ENCODE measurements at regions not wholly inside any gene's neighbourhood (a gene's known extent, or its start where the extent isn't known, plus 50 kb on each side); places are given as distances from the start of the nearest gene placed in this dataset.

GRCh38 chr19:31979949-31980670, 365.3 kb upstream of the ZNF507 start:
- Histone ChIP-seq H3K27me3 (replicated peaks in 1 of 4; ENCODE audit: control insufficient read depth in 3 of 4, extremely low read depth in 1 of 4, insufficient read depth in 3 of 4, low read length in 3 of 4) (no peaks in the 10 kb centered on the region), H4K20me1 (replicated peaks in 1 of 2; ENCODE audit: control insufficient read depth in 1 of 2, insufficient read depth in 2 of 2, low read length in 2 of 2) (no peaks in the 10 kb centered on the region), H3K36me3 (ENCODE audit: control insufficient read depth in 2 of 4, insufficient read depth in 4 of 4, low read length in 3 of 4) (no peaks in the 10 kb centered on the region), H4K8ac (ENCODE audit: extremely low read depth, insufficient read depth, low read length) (no peak overlapping the region), H2BK12ac (ENCODE audit: low read depth, low read length) (no peak overlapping the region), H2BK120ac (replicated peaks; ENCODE audit: low read depth, low read length) (no peak overlapping the region), H4K91ac (replicated peaks; ENCODE audit: insufficient read length, low read length) (no peak overlapping the region), H3K27ac (ENCODE audit: low read depth, low read length) (no peak overlapping the region), H3K4me3 (ENCODE audit: extremely low read depth in 1 of 4, insufficient read depth in 2 of 4, low read depth in 3 of 4, low read length in 4 of 4) (no peak overlapping the region), H3K56ac (replicated peaks; ENCODE audit: insufficient read length, low read depth, low read length) (no peak overlapping the region), H3K79me2 (ENCODE audit: control insufficient read depth in 1 of 2, insufficient read depth in 2 of 2, low read length in 2 of 2) (no peaks in the 10 kb centered on the region), H3K18ac (ENCODE audit: extremely low read depth, low read length) (no peak overlapping the region), H3K4me2 (ENCODE audit: insufficient read depth in 1 of 2, low read depth in 2 of 2, low read length in 2 of 2) (no peak overlapping the region), H3K4me1 (replicated peaks in 1 of 4; ENCODE audit: control insufficient read depth in 3 of 4, insufficient read depth in 4 of 4, low read length in 3 of 4) (no peaks in the 10 kb centered on the region; a peak in 1 of 7 replicates), H2BK15ac (ENCODE audit: low read length) (no peak overlapping the region), H3K14ac (ENCODE audit: insufficient read length) (no peak overlapping the region), H2BK20ac (ENCODE audit: low read length) (no peak overlapping the region), H3K23me2 (ENCODE audit: low read depth, low read length) (0 out of 2 replicates have a peak, but pooled peaks cover 2% of the 10 kb centered on the region), H4K5ac (ENCODE audit: insufficient read length, low read depth, low read length) (no peak overlapping the region), H2AFZ (ENCODE audit: low read length) (no peak overlapping the region), H3K9ac (replicated peaks in 1 of 4; ENCODE audit: extremely low read depth in 1 of 4, low read depth in 3 of 4, low read length in 3 of 4) (no peak overlapping the region), H2AK5ac (ENCODE audit: low read depth, low read length) (no peak overlapping the region), H3K9me3 (ENCODE audit: insufficient read depth in 2 of 2, low read depth in 1 of 2, low read length in 1 of 2) (0 out of 4 replicates have a peak, but pooled peaks cover 0 to under 1% of the 10 kb centered on the region in 2 experiments), H2BK5ac (ENCODE audit: low read depth, low read length) (no peak overlapping the region), H3K23ac (ENCODE audit: insufficient read length) (no peak overlapping the region), H3K79me1 (ENCODE audit: low read depth, low read length) (no peaks in the 10 kb centered on the region), H3K4ac (replicated peaks; ENCODE audit: insufficient read length, low read depth, low read length) (no peak overlapping the region)
- 93% methylated on average over 23 of the region's 23 CpGs; no CpG with 5 or more reads in 1 of the 2 experiments for WGBS, 2 experiments (ENCODE audit: extremely low coverage in 1 of 2, insufficient coverage in 1 of 2, insufficient read length in 1 of 2, insufficient replicate concordance in 2 of 2, low coverage in 1 of 2, low lambda C conversion rate in 2 of 2, missing lambda C conversion rate in 1 of 2)
- ChIA-PET POLR2A (ENCODE audit: partially characterized antibody) (no interaction called here), CTCF (ENCODE audit: partially characterized antibody) (interaction anchor here (1.4 kb wide), 1 partner anchor 11 kb away, joined by 4 read pairs; no protein-coding TSS in a partner anchor)
- DNase-seq (ENCODE audit: low read depth in 1 of 2, low spot score in 2 of 2) (peak in 1 of 2 experiments; percentile 16), FAIRE-seq (no peak)
- TF ChIP-seq TEAD4 (IDR thresholded peaks at IDR 0.05; ENCODE audit: low read depth, low read length), result no peak
- TF ChIP-seq KDM5A (IDR thresholded peaks at IDR 0.05; ENCODE audit: low read length), result no peak
- TF ChIP-seq EP300 (IDR thresholded peaks at IDR 0.05; ENCODE audit: borderline replicate concordance in 1 of 2, low read depth in 2 of 2, low read length in 2 of 2), result no peak
- TF ChIP-seq CTBP2 (IDR thresholded peaks at IDR 0.05; ENCODE audit: borderline replicate concordance, insufficient read depth, insufficient read length, low read length), result no peak
- no peak for TF ChIP-seq MAX (IDR thresholded peaks at IDR 0.05)
- no peak for TF ChIP-seq RAD21 (IDR thresholded peaks at IDR 0.05 in 1 of 2, conservative IDR thresholded peaks at IDR 0.05 in 1 of 2; ENCODE audit: low read depth in 2 of 2, low read length in 2 of 2)
- no peak for TF ChIP-seq JUN (IDR thresholded peaks at IDR 0.05; ENCODE audit: low read depth, low read length)
- no peak for TF ChIP-seq CBX5 (IDR thresholded peaks at IDR 0.05; ENCODE audit: low read depth, low read length)
- TF ChIP-seq BCL11A (IDR thresholded peaks at IDR 0.05; ENCODE audit: low read depth in 2 of 2, low read length in 2 of 2), result no peak
- no peak for TF ChIP-seq CBX8 (IDR thresholded peaks at IDR 0.05; ENCODE audit: borderline replicate concordance, low read depth, low read length)
- no peak for TF ChIP-seq NANOG (IDR thresholded peaks at IDR 0.05; ENCODE audit: insufficient read depth, low read depth, low read length, poor library complexity, severe bottlenecking)
